GM23338 (cell line): ENCODE measurements at regions not wholly inside any gene's neighbourhood (a gene's known extent, or its start where the extent isn't known, plus 50 kb on each side); places are given as distances from the start of the nearest gene placed in this dataset.

Experiments
- ATAC-seq: fragments of 200-7000 bp; cut with Tn5 transposase; 3 replicates; pipeline ENCODE4 v1.9.1; 2020
- DNase-seq: peaks from one replicate; pipeline ENCODE4 v3.0.0-alpha.2; 2015; ENCODE audit warnings: low spot score
- H2AFZ ChIP-seq: fragments of 200-600 bp; sonication (generic); 2 replicates; pipeline ENCODE4 v1.8.0; 2016; ENCODE audit warnings: antibody characterized with exemption, mild to moderate bottlenecking, moderate library complexity
- H3F3A ChIP-seq: fragments of 200-600 bp; sonication (generic); replicated peaks from 2 replicates; pipeline ENCODE4 v1.8.0; 2017; ENCODE audit warnings: antibody characterized with exemption, mixed run types, low read depth
- H3K27ac ChIP-seq: fragments of 200-600 bp; sonication (generic); 2 replicates; pipeline ENCODE4 v1.6.1; 2016; ENCODE audit warnings: low read depth
- H3K27me3 ChIP-seq: fragments of 200-600 bp; sonication (generic); 2 replicates; pipeline ENCODE4 v1.8.0; 2016; ENCODE audit warnings: mild to moderate bottlenecking, mixed run types, moderate library complexity; ENCODE audit not compliant: insufficient read depth
- H3K36me3 ChIP-seq: fragments of 200-600 bp; sonication (generic); 2 replicates; pipeline ENCODE4 v1.8.0; 2016; ENCODE audit warnings: mild to moderate bottlenecking; ENCODE audit not compliant: insufficient read depth
- H3K4me1 ChIP-seq: fragments of 200-600 bp; sonication (generic); 2 replicates; pipeline ENCODE4 v1.8.0; 2016; ENCODE audit warnings: mild to moderate bottlenecking, moderate library complexity; ENCODE audit not compliant: insufficient read depth
- H3K4me2 ChIP-seq: fragments of 200-600 bp; sonication (generic); 2 replicates; pipeline ENCODE4 v1.7.1; 2017; ENCODE audit warnings: mixed run types
- H3K4me3 ChIP-seq: fragments of 200-600 bp; sonication (generic); 2 replicates; pipeline ENCODE4 v1.6.1; 2016; ENCODE audit warnings: mixed run types
- H3K79me2 ChIP-seq: fragments of 200-600 bp; sonication (generic); replicated peaks from 2 replicates; pipeline ENCODE4 v1.8.0; 2017; ENCODE audit warnings: mild to moderate bottlenecking; ENCODE audit not compliant: insufficient read depth
- H3K9me2 ChIP-seq: fragments of 200-600 bp; sonication (generic); 2 replicates; pipeline ENCODE4 v1.8.0; 2017; ENCODE audit not compliant: insufficient read depth
- H4K20me1 ChIP-seq: fragments of 200-600 bp; sonication (generic); replicated peaks from 2 replicates; pipeline ENCODE4 v1.8.0; 2017; ENCODE audit warnings: mild to moderate bottlenecking; ENCODE audit not compliant: insufficient read depth
- H3K27ac Mint-ChIP-seq: 2 replicates; pipeline ENCODE4 v1.8.0; 2020; ENCODE audit warnings: inconsistent platforms, mild to moderate bottlenecking, moderate library complexity, mixed read lengths
- H3K27me3 Mint-ChIP-seq: 3 replicates; pipeline ENCODE4 v1.8.0; 2022; ENCODE audit warnings: low read depth, mild to moderate bottlenecking, moderate library complexity, mixed read lengths, inconsistent platforms; ENCODE audit not compliant: insufficient read depth, poor library complexity
- H3K36me3 Mint-ChIP-seq: 3 replicates; pipeline ENCODE4 v1.8.0; 2021; ENCODE audit warnings: low read depth, mild to moderate bottlenecking, inconsistent platforms, moderate library complexity, mixed read lengths
- H3K4me1 Mint-ChIP-seq: 3 replicates; pipeline ENCODE4 v1.8.0; 2020; ENCODE audit warnings: mild to moderate bottlenecking, inconsistent platforms, mixed read lengths
- H3K4me3 Mint-ChIP-seq: 3 replicates; pipeline ENCODE4 v1.8.0; 2021; ENCODE audit warnings: moderate library complexity, mild to moderate bottlenecking, inconsistent platforms, mixed read lengths
- H3K9me3 Mint-ChIP-seq: 3 replicates; pipeline ENCODE4 v1.8.0; 2020; ENCODE audit warnings: moderate library complexity, mild to moderate bottlenecking, inconsistent platforms, mixed read lengths
- CREB1 ChIP-seq: fragments of 250-450 bp; sonication (Bioruptor Pico); IDR thresholded peaks from 2 replicates; pipeline ENCODE4 v1.5.0; 2020; ENCODE audit warnings: low read depth, mild to moderate bottlenecking, moderate library complexity
- CTCF ChIP-seq, 2 experiments: fragments of 200-600 bp in 1 of 2; sonication (generic) in 1 of 2; conservative IDR thresholded peaks; 2 replicates each; pipeline versions ENCODE4 v1.5.1 to v1.6.1; 2016 to 2017; ENCODE audit warnings: antibody characterized with exemption in 2 of 2, low read depth in 2 of 2, mild to moderate bottlenecking in 2 of 2, moderate library complexity in 1 of 2
- ETS1 ChIP-seq: IDR thresholded peaks from 2 replicates; pipeline ENCODE4 v1.6.1; 2016; ENCODE audit warnings: antibody characterized with exemption
- EZH2 ChIP-seq: fragments of 200-600 bp; sonication (generic); IDR thresholded peaks from one replicate; pipeline ENCODE4 v1.8.0; 2017; ENCODE audit warnings: antibody characterized with exemption, mild to moderate bottlenecking, low read depth; ENCODE audit not compliant: unreplicated experiment
- EZH2phosphoT487 ChIP-seq: fragments of 200-600 bp; sonication (generic); IDR thresholded peaks from one replicate; pipeline ENCODE4 v1.8.1; 2018; ENCODE audit warnings: antibody characterized with exemption; ENCODE audit not compliant: unreplicated experiment
- JUNB ChIP-seq: IDR thresholded peaks from one replicate; pipeline ENCODE4 v1.6.1; 2016; ENCODE audit warnings: antibody characterized with exemption; ENCODE audit not compliant: unreplicated experiment
- NANOG ChIP-seq: IDR thresholded peaks from 2 replicates; pipeline ENCODE4 v1.6.1; 2016; ENCODE audit warnings: antibody characterized with exemption, borderline replicate concordance
- POLR2AphosphoS5 ChIP-seq: IDR thresholded peaks from 2 replicates; pipeline ENCODE4 v1.6.1; 2016; ENCODE audit warnings: antibody characterized with exemption, low read depth
- REST ChIP-seq: IDR thresholded peaks from one replicate; pipeline ENCODE4 v1.6.1; 2018; ENCODE audit warnings: antibody characterized with exemption; ENCODE audit not compliant: unreplicated experiment
- STAT1 ChIP-seq: IDR thresholded peaks from one replicate; pipeline ENCODE4 v1.6.1; 2016; ENCODE audit warnings: antibody characterized with exemption; ENCODE audit not compliant: unreplicated experiment
- ZNF114 ChIP-seq: fragments of 250-450 bp; sonication (Bioruptor Pico); IDR thresholded peaks from 2 replicates; pipeline ENCODE4 v1.5.0; 2020; ENCODE audit warnings: mild to moderate bottlenecking, moderate library complexity
- ZNF331 ChIP-seq: fragments of 250-450 bp; sonication (Bioruptor Pico); IDR thresholded peaks from 2 replicates; pipeline ENCODE4 v1.5.0; 2020; ENCODE audit warnings: low read depth, mild to moderate bottlenecking, moderate library complexity
- ZNF462 ChIP-seq: fragments of 250-450 bp; sonication (Bioruptor Pico); IDR thresholded peaks from 2 replicates; pipeline ENCODE4 v1.5.0; 2020; ENCODE audit warnings: mild to moderate bottlenecking, moderate library complexity

- Mint-ChIP-seq H3K27ac (no peak overlapping the region), H3K4me1 (no peaks in the 10 kb centered on the region), H3K36me3 (peaks cover 13% of the 10 kb centered on the region; the same call in 2 of the 3 replicates), H3K27me3 (peaks cover 3% of the 10 kb centered on the region), H3K4me3 (no peak overlapping the region), H3K9me3 (peaks cover 43% of the 10 kb centered on the region)
- Histone ChIP-seq H3K9me2 (no peaks in the 10 kb centered on the region), H3K27ac (no peak overlapping the region), H3K4me3 (no peak overlapping the region), H3K4me1 (no peaks in the 10 kb centered on the region), H4K20me1 (no peaks in the 10 kb centered on the region), H3K79me2 (no peaks in the 10 kb centered on the region), H3K36me3 (no peaks in the 10 kb centered on the region), H3K4me2 (no peak overlapping the region), H3F3A (no peaks in the 10 kb centered on the region), H2AFZ (no peak overlapping the region), H3K27me3 (no peaks in the 10 kb centered on the region)
- ATAC-seq (no peak), DNase-seq (no peak)
- no peak for TF ChIP-seq ZNF114 (CRISPR knock-in tag)
- no peak for TF ChIP-seq CREB1 (CRISPR knock-in tag)
- no peak for TF ChIP-seq JUNB
- TF ChIP-seq POLR2AphosphoS5: no peak
- TF ChIP-seq ZNF331 (CRISPR knock-in tag): no peak
- no peak for TF ChIP-seq ETS1
- no peak for TF ChIP-seq ZNF462
- TF ChIP-seq CTCF (conservative IDR thresholded peaks at IDR 0.05; ENCODE audit: low read depth in 2 of 2): no peak
- no peak for TF ChIP-seq REST
- no peak for TF ChIP-seq EZH2
- TF ChIP-seq STAT1: no peak
- no peak for TF ChIP-seq EZH2phosphoT487
- no peak for TF ChIP-seq NANOG
Observed at GRCh38 chr7:388023-388960, 98.3 kb downstream of the FOXL3 start.
